NB4 (cell line): ENCODE measurements at regions not wholly inside any gene's neighbourhood (a gene's known extent, or its start where the extent isn't known, plus 50 kb on each side); places are given as distances from the start of the nearest gene placed in this dataset.

Experiments
- DNase-seq: peaks from one replicate; pipeline ENCODE4 v3.0.0; 2010; ENCODE audit warnings: low read depth
- H3K4me3 ChIP-seq: one replicate; pipeline ENCODE4 v1.5.1; 2011; ENCODE audit warnings: mild to moderate bottlenecking, low read depth, low read length, moderate library complexity
- MYC ChIP-seq: IDR thresholded peaks from 2 replicates; pipeline ENCODE4 v1.6.1; 2011; ENCODE audit warnings: low read depth, low read length
- POLR2A ChIP-seq: IDR thresholded peaks from 2 replicates; pipeline ENCODE4 v1.6.1; 2011; ENCODE audit warnings: mild to moderate bottlenecking; ENCODE audit not compliant: insufficient read length; ENCODE audit errors: extremely low read depth
- TF ChIP-seq, protein P1 (sequence below): IDR thresholded peaks from 2 replicates; pipeline ENCODE4 v1.6.1; 2011; ENCODE audit warnings: low read depth, low read length
- TF ChIP-seq, protein P2 (sequence below): IDR thresholded peaks from one replicate; pipeline ENCODE4 v1.5.1; 2012; ENCODE audit warnings: low read depth, low read length

GRCh38 chr5:124948754-124949275, 202.4 kb upstream of the ZNF608 start:
- H3K4me3 ChIP-seq: no peak overlapping the region
- TF ChIP-seq POLR2A: no peak
- TF ChIP-seq, protein P1, sequence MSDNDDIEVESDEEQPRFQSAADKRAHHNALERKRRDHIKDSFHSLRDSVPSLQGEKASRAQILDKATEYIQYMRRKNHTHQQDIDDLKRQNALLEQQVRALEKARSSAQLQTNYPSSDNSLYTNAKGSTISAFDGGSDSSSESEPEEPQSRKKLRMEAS: no peak
- no peak for TF ChIP-seq MYC
- TF ChIP-seq, protein P2, sequence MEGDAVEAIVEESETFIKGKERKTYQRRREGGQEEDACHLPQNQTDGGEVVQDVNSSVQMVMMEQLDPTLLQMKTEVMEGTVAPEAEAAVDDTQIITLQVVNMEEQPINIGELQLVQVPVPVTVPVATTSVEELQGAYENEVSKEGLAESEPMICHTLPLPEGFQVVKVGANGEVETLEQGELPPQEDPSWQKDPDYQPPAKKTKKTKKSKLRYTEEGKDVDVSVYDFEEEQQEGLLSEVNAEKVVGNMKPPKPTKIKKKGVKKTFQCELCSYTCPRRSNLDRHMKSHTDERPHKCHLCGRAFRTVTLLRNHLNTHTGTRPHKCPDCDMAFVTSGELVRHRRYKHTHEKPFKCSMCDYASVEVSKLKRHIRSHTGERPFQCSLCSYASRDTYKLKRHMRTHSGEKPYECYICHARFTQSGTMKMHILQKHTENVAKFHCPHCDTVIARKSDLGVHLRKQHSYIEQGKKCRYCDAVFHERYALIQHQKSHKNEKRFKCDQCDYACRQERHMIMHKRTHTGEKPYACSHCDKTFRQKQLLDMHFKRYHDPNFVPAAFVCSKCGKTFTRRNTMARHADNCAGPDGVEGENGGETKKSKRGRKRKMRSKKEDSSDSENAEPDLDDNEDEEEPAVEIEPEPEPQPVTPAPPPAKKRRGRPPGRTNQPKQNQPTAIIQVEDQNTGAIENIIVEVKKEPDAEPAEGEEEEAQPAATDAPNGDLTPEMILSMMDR: no peak
- no peak for DNase-seq

DNA sequence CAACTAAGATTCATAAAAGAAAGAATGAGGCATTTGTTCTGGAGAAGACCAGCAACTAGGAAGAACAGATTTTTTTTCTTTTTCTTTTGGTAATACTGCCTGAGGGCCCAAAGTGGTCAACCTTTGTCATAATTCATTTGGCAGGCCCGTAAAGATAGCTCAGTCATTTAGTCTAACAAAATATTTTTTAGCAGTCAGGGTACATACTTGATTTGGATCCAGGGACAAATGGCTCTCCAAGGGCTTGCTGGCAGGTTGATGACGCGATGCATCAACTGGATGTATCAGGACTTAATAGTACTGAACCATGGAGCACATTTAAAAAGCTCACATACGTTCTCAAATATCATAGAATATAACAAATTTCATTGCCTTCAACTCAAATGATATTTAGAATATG, 203.4 kb upstream of the ZNF608 start:
- DNase-seq: no peak
- no peak overlapping the region for H3K4me3 ChIP-seq
- no peak for TF ChIP-seq POLR2A
- TF ChIP-seq, protein P1: no peak
- TF ChIP-seq, protein P2: no peak
- TF ChIP-seq MYC: no peak

- no peak overlapping the region for H3K4me3 ChIP-seq
Observed at GRCh38 chr5:124951105-124951504, 204.7 kb upstream of the ZNF608 start.

DNA sequence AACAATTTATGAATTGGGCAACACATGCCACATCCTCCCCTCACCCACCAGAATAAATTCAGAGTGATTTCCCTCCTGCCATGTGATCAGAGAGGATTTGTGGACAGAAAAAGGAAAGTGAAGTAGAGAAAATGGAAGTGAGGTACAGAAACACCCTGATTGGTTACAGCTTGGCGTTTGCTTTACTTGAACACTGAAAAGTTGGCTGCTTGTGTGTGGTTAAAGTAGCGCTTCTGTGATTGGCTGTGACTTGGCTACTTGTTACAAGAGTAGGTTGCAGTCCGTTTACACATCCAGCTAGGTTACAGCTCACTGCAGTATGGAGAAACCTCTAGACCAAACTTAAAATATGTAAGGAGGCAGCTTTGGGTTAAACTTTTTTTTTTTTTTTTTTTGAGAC, 205.2 kb upstream of the ZNF608 start:
- TF ChIP-seq, protein P2: no peak
- TF ChIP-seq, protein P1: no peak
- TF ChIP-seq MYC: no peak
- TF ChIP-seq POLR2A: no peak
- peak; percentile 4 for DNase-seq
- no peak overlapping the region for H3K4me3 ChIP-seq

More at GRCh38 chr5:124951105-124951504, 204.7 kb upstream of the ZNF608 start:
- no peak for DNase-seq
- TF ChIP-seq, protein P2: no peak
- TF ChIP-seq, protein P1: no peak
- no peak for TF ChIP-seq POLR2A
- TF ChIP-seq MYC: no peak

DNA sequence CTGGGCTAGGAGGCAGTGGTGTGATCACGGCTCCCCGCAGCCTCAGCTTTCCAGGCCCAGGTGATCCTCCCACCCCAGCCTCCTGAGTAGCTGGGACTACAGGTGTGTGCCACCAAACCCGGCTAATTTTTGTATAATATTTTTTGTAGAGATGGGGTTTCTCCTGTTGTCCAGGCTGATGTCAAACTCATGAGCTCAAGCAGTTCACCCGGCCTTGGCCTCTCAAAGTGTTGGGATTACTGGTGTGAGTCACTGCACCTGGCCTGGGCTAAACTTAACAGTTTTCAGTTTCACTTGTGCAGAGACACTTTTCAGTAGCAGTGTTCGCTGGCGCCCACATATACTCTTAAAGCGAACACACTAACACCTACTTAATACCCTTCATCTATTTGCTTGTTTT, 205.6 kb upstream of the ZNF608 start:
- no peak for DNase-seq
- TF ChIP-seq MYC (no peak), POLR2A (no peak)
- TF ChIP-seq, protein P2: no peak
- TF ChIP-seq, protein P1: no peak
- no peak overlapping the region for H3K4me3 ChIP-seq

GRCh38 chr5:124952566-124952965, 206.1 kb upstream of the ZNF608 start:
- TF ChIP-seq, protein P1: no peak
- TF ChIP-seq POLR2A (no peak), MYC (no peak)
- TF ChIP-seq, protein P2: no peak
- no peak overlapping the region for H3K4me3 ChIP-seq

More at GRCh38 chr5:124952566-124952965, 206.1 kb upstream of the ZNF608 start:
- no peak for DNase-seq
